MCF 10A (cell line): ENCODE measurements at regions not wholly inside any gene's neighbourhood (a gene's known extent, or its start where the extent isn't known, plus 50 kb on each side); places are given as distances from the start of the nearest gene placed in this dataset.

Source experiments
- BruUV-seq: library from RNA; stranded (reverse); fragments of 400-500 nt; replicated peaks from 2 replicates; lab custom pipeline; 2021; lab: Mats Ljungman, UMichigan
- CTCF ChIA-PET: fragments of 300-600 bp; sonication (Branson Sonifier 250); formaldehyde crosslinking; extraction: SDS; loops from one replicate; lab custom pipeline; 2021; ENCODE audit warnings: antibody characterized with exemption, inconsistent platforms; lab: Yijun Ruan, JAX
- POLR2A ChIA-PET: fragments of 300-600, 350-650 bp; sonication (Branson Sonifier 250); formaldehyde crosslinking; extraction: SDS; loops from one replicate; lab custom pipeline; 2020; ENCODE audit warnings: antibody characterized with exemption, inconsistent platforms; lab: Yijun Ruan, JAX
- DNase-seq: peaks from one replicate; pipeline ENCODE4 v3.0.0-alpha.2; 2018; ENCODE audit not compliant: unreplicated experiment
- H3K27ac Mint-ChIP-seq: one replicate; pipeline ENCODE4 v1.8.0; 2022; ENCODE audit warnings: mild to moderate bottlenecking, low read depth, mixed read lengths; ENCODE audit not compliant: unreplicated experiment
- H3K27me3 Mint-ChIP-seq: one replicate; pipeline ENCODE4 v1.8.0; 2022; ENCODE audit warnings: mixed read lengths; ENCODE audit not compliant: insufficient read depth, unreplicated experiment
- H3K36me3 Mint-ChIP-seq: one replicate; pipeline ENCODE4 v1.8.0; 2022; ENCODE audit warnings: mild to moderate bottlenecking, moderate library complexity, mixed read lengths; ENCODE audit not compliant: insufficient read depth, unreplicated experiment
- H3K4me1 Mint-ChIP-seq: one replicate; pipeline ENCODE4 v1.8.0; 2022; ENCODE audit warnings: mixed read lengths; ENCODE audit not compliant: insufficient read depth, unreplicated experiment
- H3K4me3 Mint-ChIP-seq: one replicate; pipeline ENCODE4 v1.8.0; 2022; ENCODE audit warnings: mild to moderate bottlenecking, moderate library complexity, mixed read lengths; ENCODE audit not compliant: unreplicated experiment
- H3K9me3 Mint-ChIP-seq: one replicate; pipeline ENCODE4 v1.8.0; 2022; ENCODE audit warnings: mixed read lengths; ENCODE audit not compliant: unreplicated experiment
- CTCF ChIP-seq: fragments of 200-600 bp; IDR thresholded peaks from one replicate; pipeline ENCODE4 v1.8.0; 2022; ENCODE audit warnings: antibody characterized with exemption, mild to moderate bottlenecking; ENCODE audit not compliant: unreplicated experiment
- intact Hi-C: fragments of 100-400 bp; cut with micrococcal nuclease; formaldehyde crosslinking; loops from 2 replicates; pipeline ENCODE4 v1.14.1; 2022

- intact Hi-C loops = loop anchor here (5.0 kb wide), 1 partner anchor 293 kb away; the partner anchor contains the start of gene BCL11A
- Mint-ChIP-seq H3K4me1 (peaks cover 12% of the 10 kb centered on the region), H3K27ac (no peak overlapping the region), H3K27me3 (no peaks in the 10 kb centered on the region), H3K36me3 (no peaks in the 10 kb centered on the region), H3K9me3 (no peaks in the 10 kb centered on the region), H3K4me3 (no peak overlapping the region)
- TF ChIP-seq CTCF = no peak
- CTCF ChIA-PET = interaction anchor here (0.6 to 0.9 kb wide), 2 partner anchors 290 to 675 kb away, joined by 3 to 7 read pairs; no protein-coding TSS in a partner anchor
- POLR2A ChIA-PET = interaction anchor here (0.6 to 1.6 kb wide), 8 partner anchors 12 to 450 kb away, joined by 3 to 6 read pairs (median 5); no protein-coding TSS in a partner anchor
- no TSS peak for BruUV-seq
- no peak for DNase-seq
Measured at GRCh38 chr2:60259781-60260180, 293.7 kb downstream of the BCL11A start.

GRCh38 chr2:60252581-60253150 lies 300.8 kb downstream of the BCL11A start:
- H3K27me3 Mint-ChIP-seq = no peaks in the 10 kb centered on the region
- POLR2A ChIA-PET = interaction anchor here (1.0 kb wide), 2 partner anchors 8 to 18 kb away, joined by 3 to 7 read pairs; no protein-coding TSS in a partner anchor

GRCh38 chr2:60251247-60251646 lies 302.2 kb downstream of the BCL11A start:
- Mint-ChIP-seq H3K4me3 (no peak overlapping the region), H3K27ac (no peak overlapping the region), H3K4me1 (no peaks in the 10 kb centered on the region), H3K9me3 (no peaks in the 10 kb centered on the region), H3K36me3 (no peaks in the 10 kb centered on the region), H3K27me3 (no peaks in the 10 kb centered on the region)
- no peak for DNase-seq
- intact Hi-C loops = no loop called here
- CTCF ChIA-PET = no interaction called here
- TF ChIP-seq CTCF = no peak
- POLR2A ChIA-PET = interaction anchor here (0.7 kb wide), 1 partner anchor 930 kb away, joined by 4 read pairs; no protein-coding TSS in a partner anchor
- no TSS peak for BruUV-seq

More at GRCh38 chr2:60252581-60253150, 300.8 kb downstream of the BCL11A start:
- CTCF ChIA-PET = interaction anchor here (0.6 kb wide), 1 partner anchor 950 kb away, joined by 4 read pairs; no protein-coding TSS in a partner anchor
- H3K36me3 Mint-ChIP-seq = no peaks in the 10 kb centered on the region
- TF ChIP-seq CTCF = no peak
- intact Hi-C loops = no loop called here
- H3K4me3 Mint-ChIP-seq = no peak overlapping the region
- no peak for DNase-seq
- no peaks in the 10 kb centered on the region for H3K9me3 Mint-ChIP-seq
- no peak overlapping the region for H3K27ac Mint-ChIP-seq
- no TSS peak for BruUV-seq
- no peaks in the 10 kb centered on the region for H3K4me1 Mint-ChIP-seq

GRCh38 chr2:60249879-60250278 lies 303.6 kb downstream of the BCL11A start:
- TF ChIP-seq CTCF = no peak
- Mint-ChIP-seq H3K27ac (no peak overlapping the region), H3K9me3 (no peaks in the 10 kb centered on the region), H3K4me3 (no peak overlapping the region), H3K36me3 (no peaks in the 10 kb centered on the region), H3K27me3 (no peaks in the 10 kb centered on the region), H3K4me1 (no peaks in the 10 kb centered on the region)
- BruUV-seq = no TSS peak
- CTCF ChIA-PET = interaction anchor here (1.1 kb wide), 1 partner anchor 11 kb away, joined by 4 read pairs; no protein-coding TSS in a partner anchor
- intact Hi-C loops = no loop called here
- no peak for DNase-seq
- POLR2A ChIA-PET = no interaction called here
